Posterior vena cava (tissue), 2 donors: ENCODE measurements at regions not wholly inside any gene's neighbourhood (a gene's known extent, or its start where the extent isn't known, plus 50 kb on each side); places are given as distances from the start of the nearest gene placed in this dataset.

Experiments
- DNase-seq: peaks from one replicate; pipeline ENCODE4 v3.0.0-alpha.2; 2020; ENCODE audit warnings: low spot score
- intact Hi-C, 2 donors: fragments of 100-400 bp; cut with DNase I; formaldehyde crosslinking; loops; one replicate each; pipeline versions ENCODE4 v1.14.1 to v1.14.2; 2022 to 2023
- donor health status: DM: yes; HTN: yes; CAD: no.
- donor health status: DM: yes; HTN: yes; CAD: no.

GRCh38 chr5:38105801-38106200, 152.6 kb upstream of the EGFLAM start:
- DNase-seq, result no peak
- intact Hi-C loops, result loop anchor here in 1 of 2 donors (2.0 kb wide), 1 partner anchor 69 kb away; no protein-coding TSS in a partner anchor

GRCh38 chr5:38105231-38105570, 153.2 kb upstream of the EGFLAM start:
- intact Hi-C loops, result no loop called here
- DNase-seq, result no peak

GRCh38 chr5:38104497-38105230, 153.7 kb upstream of the EGFLAM start:
- intact Hi-C loops, result no loop called here
- DNase-seq, result no peak

- intact Hi-C loops, result no loop called here
- no peak for DNase-seq
Observed at GRCh38 chr5:38101897-38102296, 156.5 kb upstream of the EGFLAM start.

GRCh38 chr5:38099205-38100168, 158.9 kb upstream of the EGFLAM start:
- DNase-seq, result no peak
- intact Hi-C loops, result no loop called here

- no peak for DNase-seq
- intact Hi-C loops, result no loop called here
Observed at GRCh38 chr5:38094889-38095288, 163.5 kb upstream of the EGFLAM start.

GRCh38 chr5:38093855-38094254, 164.5 kb upstream of the EGFLAM start:
- DNase-seq, result no peak
- intact Hi-C loops, result no loop called here

- no peak for DNase-seq
- intact Hi-C loops, result no loop called here
Observed at GRCh38 chr5:38086777-38087176, 171.6 kb upstream of the EGFLAM start.

GRCh38 chr5:38079620-38080402, 178.5 kb upstream of the EGFLAM start:
- no peak for DNase-seq
- intact Hi-C loops, result no loop called here

GRCh38 chr5:38078161-38078560, 180.2 kb upstream of the EGFLAM start:
- DNase-seq, result no peak
- intact Hi-C loops, result no loop called here

- no peak for DNase-seq
- intact Hi-C loops, result no loop called here
Observed at GRCh38 chr5:38077652-38078051, 180.7 kb upstream of the EGFLAM start.

- intact Hi-C loops, result no loop called here
- DNase-seq, result no peak
Observed at GRCh38 chr5:38071831-38072694, 186.3 kb upstream of the EGFLAM start.

GRCh38 chr5:38070304-38070950, 187.9 kb upstream of the EGFLAM start:
- no peak for DNase-seq
- intact Hi-C loops, result no loop called here

GRCh38 chr5:38069360-38069759, 189.0 kb upstream of the EGFLAM start:
- intact Hi-C loops, result no loop called here
- no peak for DNase-seq

- DNase-seq, result no peak
- intact Hi-C loops, result no loop called here
Observed at GRCh38 chr5:38060354-38060753, 198.0 kb upstream of the EGFLAM start.

GRCh38 chr5:38059876-38060275, 198.5 kb upstream of the EGFLAM start:
- no peak for DNase-seq
- intact Hi-C loops, result no loop called here

- DNase-seq, result no peak
- intact Hi-C loops, result no loop called here
Observed at GRCh38 chr5:38051711-38052511, 206.4 kb upstream of the EGFLAM start.

GRCh38 chr5:38048400-38048799, 208.6 kb upstream of the GDNF start:
- no peak for DNase-seq
- intact Hi-C loops, result no loop called here
